MCF 10A (cell line): ENCODE measurements at regions not wholly inside any gene's neighbourhood (a gene's known extent, or its start where the extent isn't known, plus 50 kb on each side); places are given as distances from the start of the nearest gene placed in this dataset.
"Not testable (repeated sequence)": the region's sequence is repeated elsewhere in the genome, so short reads cannot be mapped to it uniquely, and the experiment has no call there.

Experiments used
- BruUV-seq: library from RNA; stranded (reverse); fragments of 400-500 nt; replicated peaks from 2 replicates; lab custom pipeline; 2021; lab: Mats Ljungman, UMichigan
- CTCF ChIA-PET: fragments of 300-600 bp; sonication (Branson Sonifier 250); formaldehyde crosslinking; extraction: SDS; loops from one replicate; lab custom pipeline; 2021; ENCODE audit warnings: antibody characterized with exemption, inconsistent platforms; lab: Yijun Ruan, JAX
- POLR2A ChIA-PET: fragments of 300-600, 350-650 bp; sonication (Branson Sonifier 250); formaldehyde crosslinking; extraction: SDS; loops from one replicate; lab custom pipeline; 2020; ENCODE audit warnings: antibody characterized with exemption, inconsistent platforms; lab: Yijun Ruan, JAX
- DNase-seq: peaks from one replicate; pipeline ENCODE4 v3.0.0-alpha.2; 2018; ENCODE audit not compliant: unreplicated experiment
- H3K27ac Mint-ChIP-seq: one replicate; pipeline ENCODE4 v1.8.0; 2022; ENCODE audit warnings: mild to moderate bottlenecking, low read depth, mixed read lengths; ENCODE audit not compliant: unreplicated experiment
- H3K27me3 Mint-ChIP-seq: one replicate; pipeline ENCODE4 v1.8.0; 2022; ENCODE audit warnings: mixed read lengths; ENCODE audit not compliant: insufficient read depth, unreplicated experiment
- H3K36me3 Mint-ChIP-seq: one replicate; pipeline ENCODE4 v1.8.0; 2022; ENCODE audit warnings: mild to moderate bottlenecking, moderate library complexity, mixed read lengths; ENCODE audit not compliant: insufficient read depth, unreplicated experiment
- H3K4me1 Mint-ChIP-seq: one replicate; pipeline ENCODE4 v1.8.0; 2022; ENCODE audit warnings: mixed read lengths; ENCODE audit not compliant: insufficient read depth, unreplicated experiment
- H3K4me3 Mint-ChIP-seq: one replicate; pipeline ENCODE4 v1.8.0; 2022; ENCODE audit warnings: mild to moderate bottlenecking, moderate library complexity, mixed read lengths; ENCODE audit not compliant: unreplicated experiment
- H3K9me3 Mint-ChIP-seq: one replicate; pipeline ENCODE4 v1.8.0; 2022; ENCODE audit warnings: mixed read lengths; ENCODE audit not compliant: unreplicated experiment
- intact Hi-C: fragments of 100-400 bp; cut with micrococcal nuclease; formaldehyde crosslinking; loops from 2 replicates; pipeline ENCODE4 v1.14.1; 2022
- TF ChIP-seq, protein P1 (sequence below): fragments of 200-600 bp; IDR thresholded peaks from one replicate; pipeline ENCODE4 v1.8.0; 2022; ENCODE audit warnings: antibody characterized with exemption, mild to moderate bottlenecking; ENCODE audit not compliant: unreplicated experiment

DNA sequence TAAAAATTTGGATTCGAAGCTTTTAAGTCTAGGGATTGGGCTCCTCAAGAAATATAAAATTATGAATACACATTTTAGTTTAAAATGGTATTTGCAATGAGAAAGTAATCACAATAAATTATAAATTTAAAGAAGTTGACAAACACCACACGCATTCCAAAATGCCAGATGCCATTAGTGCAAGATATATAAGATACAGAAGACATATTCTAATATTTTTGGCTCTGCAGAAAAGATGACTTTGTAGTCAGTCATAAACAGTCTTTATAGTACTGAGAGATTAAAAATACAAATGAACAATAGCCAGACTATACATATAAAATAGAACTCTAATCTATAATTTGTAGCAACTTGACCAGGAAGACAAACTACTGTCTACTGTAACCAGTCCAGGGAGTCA, 309.0 kb upstream of the PABPC4L start:
- POLR2A ChIA-PET = no interaction called here
- Mint-ChIP-seq H3K27me3 (peaks cover 13% of the 10 kb centered on the region), H3K4me3 (no peak overlapping the region), H3K27ac (no peak overlapping the region), H3K9me3 (no peaks in the 10 kb centered on the region), H3K36me3 (no peaks in the 10 kb centered on the region), H3K4me1 (no peaks in the 10 kb centered on the region)
- BruUV-seq = no TSS peak
- TF ChIP-seq, protein P1, sequence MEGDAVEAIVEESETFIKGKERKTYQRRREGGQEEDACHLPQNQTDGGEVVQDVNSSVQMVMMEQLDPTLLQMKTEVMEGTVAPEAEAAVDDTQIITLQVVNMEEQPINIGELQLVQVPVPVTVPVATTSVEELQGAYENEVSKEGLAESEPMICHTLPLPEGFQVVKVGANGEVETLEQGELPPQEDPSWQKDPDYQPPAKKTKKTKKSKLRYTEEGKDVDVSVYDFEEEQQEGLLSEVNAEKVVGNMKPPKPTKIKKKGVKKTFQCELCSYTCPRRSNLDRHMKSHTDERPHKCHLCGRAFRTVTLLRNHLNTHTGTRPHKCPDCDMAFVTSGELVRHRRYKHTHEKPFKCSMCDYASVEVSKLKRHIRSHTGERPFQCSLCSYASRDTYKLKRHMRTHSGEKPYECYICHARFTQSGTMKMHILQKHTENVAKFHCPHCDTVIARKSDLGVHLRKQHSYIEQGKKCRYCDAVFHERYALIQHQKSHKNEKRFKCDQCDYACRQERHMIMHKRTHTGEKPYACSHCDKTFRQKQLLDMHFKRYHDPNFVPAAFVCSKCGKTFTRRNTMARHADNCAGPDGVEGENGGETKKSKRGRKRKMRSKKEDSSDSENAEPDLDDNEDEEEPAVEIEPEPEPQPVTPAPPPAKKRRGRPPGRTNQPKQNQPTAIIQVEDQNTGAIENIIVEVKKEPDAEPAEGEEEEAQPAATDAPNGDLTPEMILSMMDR = no peak
- CTCF ChIA-PET = no interaction called here
- DNase-seq = no peak
- intact Hi-C loops = no loop called here

DNA sequence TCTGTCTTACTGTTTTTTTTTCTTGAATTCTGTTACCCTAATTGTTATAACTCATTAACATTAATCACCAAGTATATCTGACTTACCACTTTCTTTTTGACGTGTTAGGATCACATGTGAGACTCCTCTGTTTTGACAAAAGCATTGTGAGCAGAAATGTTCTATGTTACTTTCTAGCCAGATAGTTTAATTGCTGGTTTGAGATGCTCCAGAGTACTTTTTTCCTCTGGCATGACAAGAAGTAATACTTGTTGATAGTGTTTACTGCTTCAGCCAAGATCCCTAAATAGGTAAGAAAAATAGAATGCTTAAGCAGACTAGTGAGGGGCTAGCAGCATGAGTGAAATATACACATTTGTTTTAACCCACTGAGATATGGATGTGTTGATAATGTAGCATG, 303.9 kb upstream of the PABPC4L start:
- Mint-ChIP-seq H3K36me3 (no peaks in the 10 kb centered on the region), H3K4me1 (no peaks in the 10 kb centered on the region), H3K4me3 (no peak overlapping the region), H3K27ac (no peak overlapping the region), H3K27me3 (peaks cover 13% of the 10 kb centered on the region), H3K9me3 (peaks cover 8% of the 10 kb centered on the region)
- intact Hi-C loops = no loop called here
- BruUV-seq = no TSS peak
- TF ChIP-seq, protein P1 = no peak
- ChIA-PET POLR2A (no interaction called here), CTCF (no interaction called here)
- DNase-seq = no peak

DNA sequence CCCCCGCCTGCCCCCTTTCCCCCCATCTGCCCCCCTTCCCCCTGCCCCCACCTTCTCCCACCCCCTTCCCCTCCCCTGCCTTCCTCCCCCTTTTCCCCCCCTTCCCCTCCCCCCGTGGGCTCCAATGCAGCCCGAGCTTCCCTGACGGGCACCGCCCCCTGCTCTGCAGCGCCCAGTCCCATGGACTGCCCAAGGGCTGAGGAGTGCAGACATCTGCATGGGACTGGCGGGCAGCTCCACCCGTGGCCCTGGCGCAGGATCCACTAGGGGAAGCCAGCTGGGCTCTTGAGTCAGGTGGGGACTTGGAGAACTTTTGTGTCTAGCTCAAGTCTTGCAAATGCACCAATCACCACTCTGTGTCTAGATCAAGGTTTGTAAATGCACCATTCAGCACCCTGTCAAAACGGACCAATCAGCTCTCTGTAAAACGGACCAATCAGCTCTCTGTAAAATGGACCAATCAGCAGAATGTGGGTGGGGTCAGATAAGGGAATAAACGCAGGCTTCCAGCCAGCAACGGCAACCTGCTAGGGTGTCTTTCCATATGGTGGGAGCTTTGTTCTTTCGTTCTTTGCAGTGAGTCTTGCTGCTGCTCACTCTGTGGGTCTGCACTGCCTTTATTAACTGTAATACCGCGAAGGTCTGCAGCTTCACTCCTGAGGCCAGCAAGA, 300.5 kb upstream of the PABPC4L start:
- Mint-ChIP-seq H3K4me1 (no peaks in the 10 kb centered on the region), H3K27ac (no peak overlapping the region), H3K36me3 (no peaks in the 10 kb centered on the region), H3K4me3 (no peak overlapping the region), H3K9me3 (peaks cover 8% of the 10 kb centered on the region), H3K27me3 (no peaks in the 10 kb centered on the region)
- no peak for DNase-seq
- CTCF ChIA-PET = no interaction called here
- intact Hi-C loops = no loop called here
- TF ChIP-seq, protein P1 = no peak
- no TSS peak for BruUV-seq
- POLR2A ChIA-PET = interaction anchor here (0.6 to 0.7 kb wide), 2 partner anchors 22 to 1286 kb away, joined by 3 read pairs; no protein-coding TSS in a partner anchor

DNA sequence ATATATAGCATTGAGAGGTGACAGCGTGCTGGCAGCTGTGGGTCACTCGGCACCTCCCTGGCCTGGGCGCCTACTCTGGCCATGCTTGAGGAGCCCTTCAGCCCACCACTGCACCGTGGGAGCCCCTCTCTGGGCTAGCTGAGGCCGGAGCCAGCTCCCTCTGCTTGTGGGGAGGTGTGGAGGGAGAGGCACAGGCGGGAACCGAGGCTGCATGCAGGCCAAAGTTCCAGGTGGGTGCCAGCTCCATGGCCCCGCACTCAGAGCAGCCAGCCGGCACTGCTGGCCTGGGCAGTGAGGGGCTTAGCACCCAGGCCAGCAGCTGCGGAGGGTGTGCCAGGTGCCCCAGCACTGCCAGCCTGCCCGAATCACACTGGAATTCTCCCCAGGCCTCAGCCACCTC, 299.9 kb upstream of the PABPC4L start:
- H3K9me3 Mint-ChIP-seq = peaks cover 13% of the 10 kb centered on the region
- H3K4me3 Mint-ChIP-seq, H3K27ac Mint-ChIP-seq, H3K36me3 Mint-ChIP-seq, H3K4me1 Mint-ChIP-seq, BruUV-seq, intact Hi-C loops, POLR2A ChIA-PET, CTCF ChIA-PET, DNase-seq, H3K27me3 Mint-ChIP-seq: not testable (repeated sequence)

DNA sequence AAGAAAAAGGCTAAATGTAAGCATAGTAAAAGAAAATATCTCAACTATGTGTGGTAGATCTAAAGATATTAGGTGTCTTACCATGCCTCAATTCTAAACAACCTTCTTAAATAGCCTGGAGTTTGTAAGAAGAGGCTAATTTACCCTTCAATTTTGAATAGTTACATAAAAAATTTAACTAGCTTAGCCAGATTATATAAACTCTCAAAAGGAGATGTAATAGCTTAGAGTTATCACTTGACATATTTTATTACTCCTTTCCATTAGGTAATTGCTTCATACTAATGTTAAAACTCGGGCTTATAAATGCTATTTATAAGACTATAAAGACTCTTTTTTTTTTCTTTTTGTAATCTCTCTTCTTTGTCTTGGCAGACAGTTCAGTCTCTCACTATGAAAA, 297.5 kb upstream of the PABPC4L start:
- TF ChIP-seq, protein P1 = no peak
- POLR2A ChIA-PET = no interaction called here
- no TSS peak for BruUV-seq
- Mint-ChIP-seq H3K27ac (no peak overlapping the region), H3K4me3 (no peak overlapping the region), H3K36me3 (no peaks in the 10 kb centered on the region), H3K4me1 (no peaks in the 10 kb centered on the region), H3K9me3 (peaks cover 21% of the 10 kb centered on the region), H3K27me3 (no peaks in the 10 kb centered on the region)
- CTCF ChIA-PET = no interaction called here
- intact Hi-C loops = no loop called here
- no peak for DNase-seq
